A549 (cell line): ENCODE measurements at regions not wholly inside any gene's neighbourhood (a gene's known extent, or its start where the extent isn't known, plus 50 kb on each side); places are given as distances from the start of the nearest gene placed in this dataset.

Experiments
- CHD2 ChIP-seq: fragments of 150-350 bp; IDR thresholded peaks from 2 replicates; pipeline ENCODE4 v1.6.1; 2014; ENCODE audit warnings: low read length; ENCODE audit not compliant: partially characterized antibody
- HOXA7 ChIP-seq: fragments of 250-450 bp; sonication (Bioruptor Pico); IDR thresholded peaks from 2 replicates; pipeline ENCODE4 v1.5.0; 2020; ENCODE audit warnings: mild to moderate bottlenecking, moderate library complexity
- MYC ChIP-seq: IDR thresholded peaks from 2 replicates; pipeline ENCODE4 v1.6.1; 2012; ENCODE audit warnings: mild to moderate bottlenecking, inconsistent platforms, low read length, improper control_type of control experiment, borderline replicate concordance
- POLR2A ChIP-seq: IDR thresholded peaks from 2 replicates; pipeline ENCODE4 v1.6.1; 2012; ENCODE audit warnings: mild to moderate bottlenecking, low read length
- POLR2AphosphoS2 ChIP-seq: conservative IDR thresholded peaks from 2 replicates; pipeline ENCODE4 v1.6.1; 2012; ENCODE audit warnings: low read length, improper control_type of control experiment, inconsistent platforms
- RFX5 ChIP-seq: fragments of 450-650 bp; IDR thresholded peaks from 2 replicates; pipeline ENCODE4 v1.7.1; 2014; ENCODE audit warnings: antibody characterized with exemption, mild to moderate bottlenecking, moderate library complexity
- SMC3 ChIP-seq: fragments of >200 bp; sonication (Bioruptor Twin); formaldehyde crosslinking; IDR thresholded peaks from 3 replicates; pipeline ENCODE4 v1.6.1; 2018; ENCODE audit warnings: inconsistent platforms
- TF ChIP-seq, protein P1 (sequence below): fragments of >200 bp; sonication (Bioruptor Twin); formaldehyde crosslinking; IDR thresholded peaks from 3 replicates; pipeline ENCODE4 v1.5.1; 2016
- TF ChIP-seq, protein P2 (sequence below): fragments of 200-600 bp; sonication (generic); IDR thresholded peaks from 2 replicates; pipeline ENCODE4 v1.6.1; 2016; ENCODE audit warnings: antibody characterized with exemption, mild to moderate bottlenecking, moderate library complexity

DNA sequence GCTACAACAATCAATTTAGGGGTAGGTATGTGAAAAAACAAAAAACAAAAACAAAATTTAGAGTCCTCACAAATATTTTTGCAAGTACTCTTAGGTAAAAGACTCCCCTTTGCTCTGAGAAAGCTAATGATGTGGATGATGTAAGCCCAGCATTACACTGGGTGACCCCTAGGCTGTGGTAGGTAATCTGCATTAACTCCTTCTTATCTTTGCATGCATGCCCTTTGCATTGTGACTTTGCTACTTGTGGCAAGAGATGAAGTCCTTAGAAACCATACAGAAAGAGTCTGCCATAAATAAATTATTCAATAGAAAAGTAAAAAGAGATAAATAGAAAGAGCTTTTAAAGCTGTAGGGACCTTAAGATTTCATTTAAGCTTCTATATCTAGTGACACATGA is 159.7 kb upstream of the MBNL1 start:
- TF ChIP-seq, protein P1, sequence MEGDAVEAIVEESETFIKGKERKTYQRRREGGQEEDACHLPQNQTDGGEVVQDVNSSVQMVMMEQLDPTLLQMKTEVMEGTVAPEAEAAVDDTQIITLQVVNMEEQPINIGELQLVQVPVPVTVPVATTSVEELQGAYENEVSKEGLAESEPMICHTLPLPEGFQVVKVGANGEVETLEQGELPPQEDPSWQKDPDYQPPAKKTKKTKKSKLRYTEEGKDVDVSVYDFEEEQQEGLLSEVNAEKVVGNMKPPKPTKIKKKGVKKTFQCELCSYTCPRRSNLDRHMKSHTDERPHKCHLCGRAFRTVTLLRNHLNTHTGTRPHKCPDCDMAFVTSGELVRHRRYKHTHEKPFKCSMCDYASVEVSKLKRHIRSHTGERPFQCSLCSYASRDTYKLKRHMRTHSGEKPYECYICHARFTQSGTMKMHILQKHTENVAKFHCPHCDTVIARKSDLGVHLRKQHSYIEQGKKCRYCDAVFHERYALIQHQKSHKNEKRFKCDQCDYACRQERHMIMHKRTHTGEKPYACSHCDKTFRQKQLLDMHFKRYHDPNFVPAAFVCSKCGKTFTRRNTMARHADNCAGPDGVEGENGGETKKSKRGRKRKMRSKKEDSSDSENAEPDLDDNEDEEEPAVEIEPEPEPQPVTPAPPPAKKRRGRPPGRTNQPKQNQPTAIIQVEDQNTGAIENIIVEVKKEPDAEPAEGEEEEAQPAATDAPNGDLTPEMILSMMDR, result no peak
- no peak for TF ChIP-seq MYC
- no peak for TF ChIP-seq POLR2A
- TF ChIP-seq SMC3, result no peak
- TF ChIP-seq, protein P2, sequence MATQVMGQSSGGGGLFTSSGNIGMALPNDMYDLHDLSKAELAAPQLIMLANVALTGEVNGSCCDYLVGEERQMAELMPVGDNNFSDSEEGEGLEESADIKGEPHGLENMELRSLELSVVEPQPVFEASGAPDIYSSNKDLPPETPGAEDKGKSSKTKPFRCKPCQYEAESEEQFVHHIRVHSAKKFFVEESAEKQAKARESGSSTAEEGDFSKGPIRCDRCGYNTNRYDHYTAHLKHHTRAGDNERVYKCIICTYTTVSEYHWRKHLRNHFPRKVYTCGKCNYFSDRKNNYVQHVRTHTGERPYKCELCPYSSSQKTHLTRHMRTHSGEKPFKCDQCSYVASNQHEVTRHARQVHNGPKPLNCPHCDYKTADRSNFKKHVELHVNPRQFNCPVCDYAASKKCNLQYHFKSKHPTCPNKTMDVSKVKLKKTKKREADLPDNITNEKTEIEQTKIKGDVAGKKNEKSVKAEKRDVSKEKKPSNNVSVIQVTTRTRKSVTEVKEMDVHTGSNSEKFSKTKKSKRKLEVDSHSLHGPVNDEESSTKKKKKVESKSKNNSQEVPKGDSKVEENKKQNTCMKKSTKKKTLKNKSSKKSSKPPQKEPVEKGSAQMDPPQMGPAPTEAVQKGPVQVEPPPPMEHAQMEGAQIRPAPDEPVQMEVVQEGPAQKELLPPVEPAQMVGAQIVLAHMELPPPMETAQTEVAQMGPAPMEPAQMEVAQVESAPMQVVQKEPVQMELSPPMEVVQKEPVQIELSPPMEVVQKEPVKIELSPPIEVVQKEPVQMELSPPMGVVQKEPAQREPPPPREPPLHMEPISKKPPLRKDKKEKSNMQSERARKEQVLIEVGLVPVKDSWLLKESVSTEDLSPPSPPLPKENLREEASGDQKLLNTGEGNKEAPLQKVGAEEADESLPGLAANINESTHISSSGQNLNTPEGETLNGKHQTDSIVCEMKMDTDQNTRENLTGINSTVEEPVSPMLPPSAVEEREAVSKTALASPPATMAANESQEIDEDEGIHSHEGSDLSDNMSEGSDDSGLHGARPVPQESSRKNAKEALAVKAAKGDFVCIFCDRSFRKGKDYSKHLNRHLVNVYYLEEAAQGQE, result no peak
- no peak for TF ChIP-seq POLR2AphosphoS2
- TF ChIP-seq RFX5, result no peak
- TF ChIP-seq HOXA7 (CRISPR knock-in tag), result no peak
- TF ChIP-seq CHD2, result no peak
